ENCODE measurements at regions not wholly inside any gene's neighbourhood (a gene's known extent, or its start where the extent isn't known, plus 50 kb on each side); places are given as distances from the start of the nearest gene placed in this dataset.

DNA sequence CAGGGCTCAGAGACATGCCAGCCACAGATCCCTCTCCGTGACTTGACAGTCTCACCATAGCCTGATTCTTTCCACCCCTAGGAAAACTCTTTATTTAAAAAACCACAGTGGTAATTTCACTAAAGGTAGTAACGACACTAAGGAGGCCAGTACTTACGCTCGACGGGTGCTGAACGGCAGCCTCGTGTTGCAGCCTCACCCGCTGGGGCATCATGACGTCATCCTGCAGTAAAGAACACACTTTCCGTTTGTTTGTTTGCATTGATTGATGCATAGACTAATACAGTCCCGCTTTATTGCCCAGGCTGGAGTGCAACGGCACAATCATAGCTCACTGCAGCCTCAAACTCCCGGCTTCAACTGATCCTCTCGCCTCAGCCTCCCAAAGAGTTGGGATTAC lies 65.1 kb upstream of the METRNL start:
- TF ChIP-seq ZNF764 (CRISPR knock-in tag; IDR thresholded peaks at IDR 0.05; ENCODE audit: low read depth) (no peak), POLR2AphosphoS2 (IDR thresholded peaks at IDR 0.05; ENCODE audit: low read length) (no peak), CHCHD3 (CRISPR knock-in tag; IDR thresholded peaks at IDR 0.05) (no peak), HDAC1 (IDR thresholded peaks at IDR 0.05) (no peak), RHOXF2B (CRISPR knock-in tag; conservative IDR thresholded peaks at IDR 0.05) (no peak)
- TF ChIP-seq, protein P1, sequence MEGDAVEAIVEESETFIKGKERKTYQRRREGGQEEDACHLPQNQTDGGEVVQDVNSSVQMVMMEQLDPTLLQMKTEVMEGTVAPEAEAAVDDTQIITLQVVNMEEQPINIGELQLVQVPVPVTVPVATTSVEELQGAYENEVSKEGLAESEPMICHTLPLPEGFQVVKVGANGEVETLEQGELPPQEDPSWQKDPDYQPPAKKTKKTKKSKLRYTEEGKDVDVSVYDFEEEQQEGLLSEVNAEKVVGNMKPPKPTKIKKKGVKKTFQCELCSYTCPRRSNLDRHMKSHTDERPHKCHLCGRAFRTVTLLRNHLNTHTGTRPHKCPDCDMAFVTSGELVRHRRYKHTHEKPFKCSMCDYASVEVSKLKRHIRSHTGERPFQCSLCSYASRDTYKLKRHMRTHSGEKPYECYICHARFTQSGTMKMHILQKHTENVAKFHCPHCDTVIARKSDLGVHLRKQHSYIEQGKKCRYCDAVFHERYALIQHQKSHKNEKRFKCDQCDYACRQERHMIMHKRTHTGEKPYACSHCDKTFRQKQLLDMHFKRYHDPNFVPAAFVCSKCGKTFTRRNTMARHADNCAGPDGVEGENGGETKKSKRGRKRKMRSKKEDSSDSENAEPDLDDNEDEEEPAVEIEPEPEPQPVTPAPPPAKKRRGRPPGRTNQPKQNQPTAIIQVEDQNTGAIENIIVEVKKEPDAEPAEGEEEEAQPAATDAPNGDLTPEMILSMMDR (IDR thresholded peaks at IDR 0.05 in 2 of 3, conservative IDR thresholded peaks at IDR 0.05 in 1 of 3; ENCODE audit: insufficient read depth in 2 of 3, low read depth in 1 of 3, low read length in 3 of 3): no peak
- TF ChIP-seq, protein P2, sequence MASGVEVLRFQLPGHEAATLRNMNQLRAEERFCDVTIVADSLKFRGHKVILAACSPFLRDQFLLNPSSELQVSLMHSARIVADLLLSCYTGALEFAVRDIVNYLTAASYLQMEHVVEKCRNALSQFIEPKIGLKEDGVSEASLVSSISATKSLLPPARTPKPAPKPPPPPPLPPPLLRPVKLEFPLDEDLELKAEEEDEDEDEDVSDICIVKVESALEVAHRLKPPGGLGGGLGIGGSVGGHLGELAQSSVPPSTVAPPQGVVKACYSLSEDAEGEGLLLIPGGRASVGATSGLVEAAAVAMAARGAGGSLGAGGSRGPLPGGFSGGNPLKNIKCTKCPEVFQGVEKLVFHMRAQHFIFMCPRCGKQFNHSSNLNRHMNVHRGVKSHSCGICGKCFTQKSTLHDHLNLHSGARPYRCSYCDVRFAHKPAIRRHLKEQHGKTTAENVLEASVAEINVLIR (CRISPR knock-in tag; IDR thresholded peaks at IDR 0.05): no peak

All from K562 (cell line).